Mucosa of rectum (tissue), 2 donors: ENCODE measurements at regions not wholly inside any gene's neighbourhood (a gene's known extent, or its start where the extent isn't known, plus 50 kb on each side); places are given as distances from the start of the nearest gene placed in this dataset.

Experiments used
- H3K27ac ChIP-seq, 2 donors: one replicate each; pipeline ENCODE4 v1.7.0; 2013; ENCODE audit warnings: inconsistent platforms in 2 of 2, low read depth in 2 of 2, low read length in 2 of 2
- H3K27me3 ChIP-seq, 2 donors: one replicate each; pipeline ENCODE4 v1.7.0; 2013; ENCODE audit warnings: low read length in 2 of 2; ENCODE audit not compliant: control insufficient read depth in 2 of 2, insufficient read depth in 2 of 2
- H3K36me3 ChIP-seq, 2 donors: one replicate each; pipeline ENCODE4 v1.7.0; 2013; ENCODE audit warnings: low read length in 2 of 2; ENCODE audit not compliant: control insufficient read depth in 2 of 2, insufficient read depth in 2 of 2
- H3K4me1 ChIP-seq, 2 donors: one replicate each; pipeline ENCODE4 v1.7.0; 2013; ENCODE audit warnings: low read length in 2 of 2, mild to moderate bottlenecking in 1 of 2; ENCODE audit not compliant: control insufficient read depth in 2 of 2, insufficient read depth in 2 of 2
- H3K4me3 ChIP-seq, 2 donors: one replicate each; pipeline ENCODE4 v1.7.0; 2013; ENCODE audit warnings: low read length in 2 of 2
- H3K9ac ChIP-seq, 2 donors: one replicate each; pipeline ENCODE4 v1.7.0; 2013; ENCODE audit warnings: low read length in 2 of 2, low read depth in 1 of 2, mild to moderate bottlenecking in 1 of 2
- H3K9me3 ChIP-seq, 2 donors: one replicate each; pipeline ENCODE4 v1.7.0; 2013; ENCODE audit warnings: low read length in 2 of 2; ENCODE audit not compliant: control insufficient read depth in 2 of 2
- donor health status: healthy.
- donor health status: Normal muscosa, but diverticular disease.

DNA sequence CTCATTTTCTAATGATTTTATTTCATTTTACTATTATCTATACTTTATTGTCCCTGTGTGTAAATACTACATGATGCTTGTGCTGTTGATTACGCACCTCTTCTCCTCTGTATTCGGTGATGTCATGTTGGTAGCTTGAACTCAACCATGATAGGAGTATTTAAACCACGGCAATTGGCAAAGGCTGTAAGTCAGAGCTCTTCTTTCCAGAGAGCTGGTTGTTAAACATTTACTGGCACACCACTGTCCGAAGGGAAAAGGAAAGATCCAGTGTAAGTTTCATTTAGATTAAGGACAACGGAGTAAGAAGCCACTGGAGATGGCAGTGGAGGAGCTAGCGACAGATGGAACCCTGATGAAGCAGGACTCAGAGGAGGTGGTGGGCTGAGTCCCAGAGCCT is 93.4 kb upstream of the KCNE2 start:
- H3K9me3 ChIP-seq: no peaks in the 10 kb centered on the region
- peaks cover 0 to 4% of the 10 kb centered on the region in 2 donors for H3K27me3 ChIP-seq
- H3K4me3 ChIP-seq: no peak overlapping the region
- H3K9ac ChIP-seq: no peak overlapping the region
- no peaks in the 10 kb centered on the region for H3K36me3 ChIP-seq
- H3K27ac ChIP-seq: no peak overlapping the region
- no peaks in the 10 kb centered on the region for H3K4me1 ChIP-seq

GRCh38 chr21:34271189-34271851 is 92.5 kb upstream of the KCNE2 start:
- H3K4me1 ChIP-seq: no peaks in the 10 kb centered on the region
- H3K9ac ChIP-seq: no peak overlapping the region

GRCh38 chr21:34272321-34272720 is 91.5 kb upstream of the KCNE2 start:
- no peak overlapping the region for H3K4me3 ChIP-seq
- no peaks in the 10 kb centered on the region for H3K36me3 ChIP-seq
- peaks cover 0 to 4% of the 10 kb centered on the region in 2 donors for H3K27me3 ChIP-seq
- no peaks in the 10 kb centered on the region for H3K4me1 ChIP-seq
- H3K27ac ChIP-seq: no peak overlapping the region
- no peaks in the 10 kb centered on the region for H3K9me3 ChIP-seq
- H3K9ac ChIP-seq: no peak overlapping the region

More at GRCh38 chr21:34271189-34271851, 92.5 kb upstream of the KCNE2 start:
- Histone ChIP-seq H3K27me3 (peaks cover 0 to 4% of the 10 kb centered on the region in 2 donors), H3K9me3 (no peaks in the 10 kb centered on the region), H3K36me3 (no peaks in the 10 kb centered on the region), H3K4me3 (no peak overlapping the region), H3K27ac (no peak overlapping the region)

DNA sequence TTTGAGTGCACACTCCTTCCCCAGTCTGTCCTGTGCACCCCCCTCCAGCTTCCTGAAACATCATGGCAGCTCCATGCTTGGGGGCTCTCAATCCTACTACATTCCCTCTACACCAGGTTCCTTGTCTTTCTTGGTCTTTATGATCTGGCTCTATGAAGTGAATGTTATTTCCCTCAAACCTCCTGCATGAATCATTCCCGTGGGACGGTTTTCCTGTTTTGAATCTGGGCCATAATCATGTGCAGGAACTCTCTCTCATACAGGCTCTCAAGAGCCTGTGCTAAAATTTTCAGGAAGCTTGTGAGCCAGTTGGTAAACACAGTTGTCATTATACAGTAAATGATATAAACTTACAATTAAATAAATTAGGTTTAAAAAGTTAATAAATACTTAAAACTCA is 89.8 kb upstream of the KCNE2 start:
- Histone ChIP-seq H3K4me1 (no peaks in the 10 kb centered on the region), H3K4me3 (no peak overlapping the region), H3K27me3 (peaks cover 0 to 4% of the 10 kb centered on the region in 2 donors), H3K36me3 (no peaks in the 10 kb centered on the region), H3K27ac (no peak overlapping the region), H3K9ac (no peak overlapping the region), H3K9me3 (no peaks in the 10 kb centered on the region)

- H3K9me3 ChIP-seq: no peaks in the 10 kb centered on the region
Measured at GRCh38 chr21:34276711-34277425, 86.9 kb upstream of the KCNE2 start.

GRCh38 chr21:34278451-34278850 is 85.4 kb upstream of the KCNE2 start:
- no peak overlapping the region for H3K27ac ChIP-seq
- no peaks in the 10 kb centered on the region for H3K4me1 ChIP-seq
- H3K9me3 ChIP-seq: no peaks in the 10 kb centered on the region
- H3K27me3 ChIP-seq: no peaks in the 10 kb centered on the region
- no peak overlapping the region for H3K9ac ChIP-seq
- H3K36me3 ChIP-seq: no peaks in the 10 kb centered on the region
- H3K4me3 ChIP-seq: no peak overlapping the region

More at GRCh38 chr21:34276711-34277425, 86.9 kb upstream of the KCNE2 start:
- Histone ChIP-seq H3K27me3 (no peaks in the 10 kb centered on the region), H3K36me3 (no peaks in the 10 kb centered on the region), H3K4me3 (no peak overlapping the region), H3K9ac (no peak overlapping the region), H3K27ac (no peak overlapping the region), H3K4me1 (no peaks in the 10 kb centered on the region)

DNA sequence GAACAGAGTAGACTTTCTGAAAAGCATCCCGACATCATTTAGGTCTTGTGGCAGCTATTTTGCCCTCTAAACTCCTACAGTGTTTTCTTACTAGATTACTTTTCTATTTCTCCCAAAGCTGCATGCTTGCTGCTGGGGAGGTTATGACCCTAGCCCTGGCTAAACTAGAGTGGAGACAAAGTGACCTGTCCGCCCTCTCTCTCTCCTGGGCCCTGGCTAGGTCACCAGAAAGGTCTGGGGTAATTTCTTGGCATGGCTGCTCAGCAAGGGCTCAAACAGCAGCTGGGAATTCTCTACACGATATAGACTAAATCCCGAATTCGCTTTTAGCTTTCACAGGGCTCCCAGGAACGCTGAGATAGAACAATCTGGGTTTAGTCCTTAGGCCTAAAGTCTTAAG is 84.5 kb upstream of the KCNE2 start:
- Histone ChIP-seq H3K4me3 (no peak overlapping the region), H3K27ac (no peak overlapping the region), H3K36me3 (no peaks in the 10 kb centered on the region), H3K27me3 (no peaks in the 10 kb centered on the region), H3K9me3 (no peaks in the 10 kb centered on the region), H3K9ac (no peak overlapping the region), H3K4me1 (no peaks in the 10 kb centered on the region)

GRCh38 chr21:34279883-34280282 is 83.9 kb upstream of the KCNE2 start:
- H3K9me3 ChIP-seq: no peaks in the 10 kb centered on the region
- no peaks in the 10 kb centered on the region for H3K27me3 ChIP-seq
- no peak overlapping the region for H3K27ac ChIP-seq
- no peaks in the 10 kb centered on the region for H3K4me1 ChIP-seq
- no peak overlapping the region for H3K4me3 ChIP-seq
- H3K36me3 ChIP-seq: no peaks in the 10 kb centered on the region
- H3K9ac ChIP-seq: no peak overlapping the region

DNA sequence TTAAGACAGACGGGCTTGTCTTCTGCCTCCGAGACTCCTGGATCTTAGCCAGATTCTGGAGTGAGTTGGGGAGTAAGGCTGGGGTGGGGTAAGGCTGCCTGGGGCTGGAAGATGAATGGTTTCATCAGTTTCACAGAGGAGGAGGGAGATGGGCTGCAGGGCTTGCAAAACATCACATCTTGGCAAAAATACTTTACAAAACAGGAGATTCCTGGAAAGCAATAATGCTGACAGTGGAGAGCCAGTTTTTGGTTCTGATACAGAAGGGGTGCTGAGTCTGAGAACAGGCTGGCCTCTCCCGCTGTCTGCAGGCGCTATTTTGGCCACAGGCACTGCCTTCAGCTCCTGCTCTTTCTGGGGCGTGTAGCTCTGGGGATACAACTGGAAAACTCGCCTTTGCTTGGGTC is 83.4 kb upstream of the KCNE2 start:
- H3K36me3 ChIP-seq: no peaks in the 10 kb centered on the region
- H3K4me1 ChIP-seq: no peaks in the 10 kb centered on the region
- no peak overlapping the region for H3K9ac ChIP-seq
- no peaks in the 10 kb centered on the region for H3K9me3 ChIP-seq
- H3K4me3 ChIP-seq: no peak overlapping the region
- H3K27ac ChIP-seq: no peak overlapping the region
- H3K27me3 ChIP-seq: no peaks in the 10 kb centered on the region

- Histone ChIP-seq H3K4me3 (no peak overlapping the region), H3K27ac (no peak overlapping the region), H3K36me3 (no peaks in the 10 kb centered on the region), H3K9me3 (no peaks in the 10 kb centered on the region), H3K27me3 (no peaks in the 10 kb centered on the region), H3K4me1 (no peaks in the 10 kb centered on the region), H3K9ac (no peak overlapping the region)
Measured at GRCh38 chr21:34280959-34281358, 82.8 kb upstream of the KCNE2 start.
